SK-N-SH treated with all-trans-retinoic acid at 6 μM for 48 hours (cell line): ENCODE measurements at regions not wholly inside any gene's neighbourhood (a gene's known extent, or its start where the extent isn't known, plus 50 kb on each side); places are given as distances from the start of the nearest gene placed in this dataset.

Source experiments
- ATAC-seq: fragments of 200-7000 bp; cut with Tn5 transposase; 3 replicates; pipeline ENCODE4 v1.9.1; 2020; ENCODE audit warnings: mild to moderate bottlenecking, moderate library complexity
- ARNTL ChIP-seq: fragments of 450-650 bp; formaldehyde crosslinking; IDR thresholded peaks from 2 replicates; pipeline ENCODE4 v1.5.0; 2020; ENCODE audit warnings: low read depth, mild to moderate bottlenecking, moderate library complexity, borderline replicate concordance
- BACH2 ChIP-seq: fragments of 250-450 bp; sonication (Bioruptor Pico); IDR thresholded peaks from 2 replicates; pipeline ENCODE4 v1.9.0; 2021; ENCODE audit warnings: mild to moderate bottlenecking, borderline replicate concordance
- CSDC2 ChIP-seq: fragments of 250-450 bp; sonication (Bioruptor Pico); IDR thresholded peaks from 2 replicates; pipeline ENCODE4 v1.5.0; 2020; ENCODE audit warnings: mild to moderate bottlenecking, moderate library complexity
- ESRRG ChIP-seq: fragments of 250-450 bp; sonication (Bioruptor Pico); IDR thresholded peaks from 2 replicates; pipeline ENCODE4 v1.6.1; 2021; ENCODE audit warnings: mild to moderate bottlenecking
- GLIS3 ChIP-seq: fragments of 250-450 bp; sonication (Bioruptor Pico); IDR thresholded peaks from 2 replicates; pipeline ENCODE4 v1.5.0; 2020; ENCODE audit warnings: mild to moderate bottlenecking, moderate library complexity
- ISL1 ChIP-seq: fragments of 250-450 bp; sonication (Bioruptor Pico); IDR thresholded peaks from 2 replicates; pipeline ENCODE4 v2.1.2; 2022; ENCODE audit warnings: mild to moderate bottlenecking, moderate library complexity
- OSR1 ChIP-seq: fragments of 250-450 bp; sonication (Bioruptor Pico); IDR thresholded peaks from 2 replicates; pipeline ENCODE4 v1.8.0; 2022; ENCODE audit warnings: moderate library complexity, mild to moderate bottlenecking, inconsistent platforms
- PPARA ChIP-seq: fragments of 250-450 bp; sonication (Bioruptor Pico); IDR thresholded peaks from 2 replicates; pipeline ENCODE4 v1.5.0; 2020; ENCODE audit warnings: mild to moderate bottlenecking, borderline replicate concordance
- RARB ChIP-seq: fragments of 250-450 bp; sonication (Bioruptor Pico); IDR thresholded peaks from 2 replicates; pipeline ENCODE4 v1.8.0; 2021; ENCODE audit warnings: mild to moderate bottlenecking, moderate library complexity
- SNAI2 ChIP-seq: fragments of 250-450 bp; sonication (Bioruptor Pico); IDR thresholded peaks from 2 replicates; pipeline ENCODE4 v1.5.0; 2020; ENCODE audit warnings: mild to moderate bottlenecking, moderate library complexity
- TCF4 ChIP-seq: fragments of 250-450 bp; sonication (Bioruptor Pico); IDR thresholded peaks from 2 replicates; pipeline ENCODE4 v1.8.0; 2021; ENCODE audit warnings: mild to moderate bottlenecking, moderate library complexity, borderline replicate concordance
- TOX ChIP-seq: fragments of 250-450 bp; sonication (Bioruptor Pico); IDR thresholded peaks from 2 replicates; pipeline ENCODE4 v1.8.0; 2021; ENCODE audit warnings: mild to moderate bottlenecking, moderate library complexity, borderline replicate concordance
- ZC3H10 ChIP-seq: fragments of 250-450 bp; sonication (Bioruptor Pico); IDR thresholded peaks from 2 replicates; pipeline ENCODE4 v1.5.1; 2021; ENCODE audit warnings: mild to moderate bottlenecking, moderate library complexity
- ZFP30 ChIP-seq: fragments of 450-650 bp; formaldehyde crosslinking; IDR thresholded peaks from 2 replicates; pipeline ENCODE4 v1.5.0; 2022; ENCODE audit warnings: mild to moderate bottlenecking, moderate library complexity
- ZNF565 ChIP-seq: fragments of 450-650 bp; formaldehyde crosslinking; conservative IDR thresholded peaks from 2 replicates; pipeline ENCODE4 v1.5.0; 2020; ENCODE audit warnings: low read depth, mild to moderate bottlenecking, moderate library complexity
- ZNF70 ChIP-seq: fragments of 450-650 bp; formaldehyde crosslinking; IDR thresholded peaks from 2 replicates; pipeline ENCODE4 v1.5.0; 2020; ENCODE audit warnings: mild to moderate bottlenecking, moderate library complexity
- ZNF8 ChIP-seq: fragments of 450-650 bp; formaldehyde crosslinking; IDR thresholded peaks from 2 replicates; pipeline ENCODE4 v1.5.0; 2020; ENCODE audit warnings: mild to moderate bottlenecking, moderate library complexity
- TF ChIP-seq, protein P1 (sequence below): fragments of 250-450 bp; sonication (Bioruptor Pico); IDR thresholded peaks from 2 replicates; pipeline ENCODE4 v1.5.1; 2020; ENCODE audit warnings: low read depth, mild to moderate bottlenecking, moderate library complexity
- TF ChIP-seq, protein P2 (sequence below): fragments of 250-450 bp; sonication (Bioruptor Pico); IDR thresholded peaks from 2 replicates; pipeline ENCODE4 v1.5.0; 2020; ENCODE audit warnings: mild to moderate bottlenecking, moderate library complexity
- TF ChIP-seq, protein P3 (sequence below): fragments of 250-450 bp; sonication (Bioruptor Pico); IDR thresholded peaks from 2 replicates; pipeline ENCODE4 v1.8.0; 2020; ENCODE audit warnings: mild to moderate bottlenecking, moderate library complexity, borderline replicate concordance
- TF ChIP-seq, protein P4 (sequence below): fragments of 250-450 bp; sonication (Bioruptor Pico); IDR thresholded peaks from 2 replicates; pipeline ENCODE4 v1.8.0; 2021; ENCODE audit warnings: low read depth, mild to moderate bottlenecking, moderate library complexity, borderline replicate concordance

GRCh38 chr6:16922282-16922681, 161.0 kb upstream of the ATXN1 start:
- no peak for ATAC-seq
- TF ChIP-seq ZC3H10 (CRISPR knock-in tag) (no peak), GLIS3 (CRISPR knock-in tag) (no peak)

DNA sequence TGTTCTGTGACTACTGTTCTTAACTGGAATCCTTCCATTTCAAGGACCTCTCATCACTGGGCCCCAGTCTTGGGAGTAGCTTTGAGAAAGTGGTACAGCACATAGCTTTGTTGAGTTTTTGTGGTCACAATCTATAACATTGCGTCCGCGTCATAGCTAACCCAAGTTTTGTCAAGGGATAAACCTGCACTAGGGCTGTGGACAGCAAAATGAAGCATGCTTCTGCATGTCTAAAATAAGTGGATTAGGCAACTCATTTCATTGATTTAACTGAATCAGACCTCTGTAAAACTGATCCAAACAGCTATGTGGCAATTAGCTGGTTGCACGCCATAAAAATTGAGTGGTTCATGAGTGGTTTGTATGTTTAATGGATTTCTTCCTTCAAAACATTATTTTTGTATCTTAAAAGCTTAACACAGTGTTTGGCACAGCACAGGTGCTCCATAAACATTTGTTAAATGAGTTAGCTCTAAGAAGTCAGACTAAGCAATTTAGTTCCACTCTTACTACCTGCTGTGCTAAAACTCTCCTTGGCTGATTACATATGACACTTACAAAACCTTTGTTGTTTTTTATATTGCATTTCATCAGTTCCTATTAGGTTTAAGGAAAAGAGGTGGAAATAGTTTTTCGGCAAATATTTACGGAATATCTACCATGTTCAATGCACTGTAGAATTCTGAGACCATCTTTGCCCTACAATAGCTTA, 160.3 kb upstream of the ATXN1 start:
- no peak for ATAC-seq
- TF ChIP-seq ZFP30 (CRISPR knock-in tag): no peak
- TF ChIP-seq BACH2 (CRISPR knock-in tag): no peak
- TF ChIP-seq ZNF565 (CRISPR knock-in tag): no peak
- no peak for TF ChIP-seq ISL1 (CRISPR knock-in tag)
- no peak for TF ChIP-seq TOX (CRISPR knock-in tag)
- TF ChIP-seq, protein P1, sequence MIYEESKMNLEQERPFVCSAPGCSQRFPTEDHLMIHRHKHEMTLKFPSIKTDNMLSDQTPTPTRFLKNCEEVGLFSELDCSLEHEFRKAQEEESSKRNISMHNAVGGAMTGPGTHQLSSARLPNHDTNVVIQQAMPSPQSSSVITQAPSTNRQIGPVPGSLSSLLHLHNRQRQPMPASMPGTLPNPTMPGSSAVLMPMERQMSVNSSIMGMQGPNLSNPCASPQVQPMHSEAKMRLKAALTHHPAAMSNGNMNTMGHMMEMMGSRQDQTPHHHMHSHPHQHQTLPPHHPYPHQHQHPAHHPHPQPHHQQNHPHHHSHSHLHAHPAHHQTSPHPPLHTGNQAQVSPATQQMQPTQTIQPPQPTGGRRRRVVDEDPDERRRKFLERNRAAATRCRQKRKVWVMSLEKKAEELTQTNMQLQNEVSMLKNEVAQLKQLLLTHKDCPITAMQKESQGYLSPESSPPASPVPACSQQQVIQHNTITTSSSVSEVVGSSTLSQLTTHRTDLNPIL (CRISPR knock-in tag): no peak
- TF ChIP-seq ZC3H10 (CRISPR knock-in tag): no peak
- TF ChIP-seq TCF4 (CRISPR knock-in tag): no peak
- TF ChIP-seq, protein P2, sequence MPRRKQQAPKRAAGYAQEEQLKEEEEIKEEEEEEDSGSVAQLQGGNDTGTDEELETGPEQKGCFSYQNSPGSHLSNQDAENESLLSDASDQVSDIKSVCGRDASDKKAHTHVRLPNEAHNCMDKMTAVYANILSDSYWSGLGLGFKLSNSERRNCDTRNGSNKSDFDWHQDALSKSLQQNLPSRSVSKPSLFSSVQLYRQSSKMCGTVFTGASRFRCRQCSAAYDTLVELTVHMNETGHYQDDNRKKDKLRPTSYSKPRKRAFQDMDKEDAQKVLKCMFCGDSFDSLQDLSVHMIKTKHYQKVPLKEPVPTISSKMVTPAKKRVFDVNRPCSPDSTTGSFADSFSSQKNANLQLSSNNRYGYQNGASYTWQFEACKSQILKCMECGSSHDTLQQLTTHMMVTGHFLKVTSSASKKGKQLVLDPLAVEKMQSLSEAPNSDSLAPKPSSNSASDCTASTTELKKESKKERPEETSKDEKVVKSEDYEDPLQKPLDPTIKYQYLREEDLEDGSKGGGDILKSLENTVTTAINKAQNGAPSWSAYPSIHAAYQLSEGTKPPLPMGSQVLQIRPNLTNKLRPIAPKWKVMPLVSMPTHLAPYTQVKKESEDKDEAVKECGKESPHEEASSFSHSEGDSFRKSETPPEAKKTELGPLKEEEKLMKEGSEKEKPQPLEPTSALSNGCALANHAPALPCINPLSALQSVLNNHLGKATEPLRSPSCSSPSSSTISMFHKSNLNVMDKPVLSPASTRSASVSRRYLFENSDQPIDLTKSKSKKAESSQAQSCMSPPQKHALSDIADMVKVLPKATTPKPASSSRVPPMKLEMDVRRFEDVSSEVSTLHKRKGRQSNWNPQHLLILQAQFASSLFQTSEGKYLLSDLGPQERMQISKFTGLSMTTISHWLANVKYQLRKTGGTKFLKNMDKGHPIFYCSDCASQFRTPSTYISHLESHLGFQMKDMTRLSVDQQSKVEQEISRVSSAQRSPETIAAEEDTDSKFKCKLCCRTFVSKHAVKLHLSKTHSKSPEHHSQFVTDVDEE: no peak
- no peak for TF ChIP-seq ZNF70 (CRISPR knock-in tag)
- TF ChIP-seq PPARA (CRISPR knock-in tag): no peak
- no peak for TF ChIP-seq SNAI2
- no peak for TF ChIP-seq ESRRG (CRISPR knock-in tag)
- TF ChIP-seq, protein P3, sequence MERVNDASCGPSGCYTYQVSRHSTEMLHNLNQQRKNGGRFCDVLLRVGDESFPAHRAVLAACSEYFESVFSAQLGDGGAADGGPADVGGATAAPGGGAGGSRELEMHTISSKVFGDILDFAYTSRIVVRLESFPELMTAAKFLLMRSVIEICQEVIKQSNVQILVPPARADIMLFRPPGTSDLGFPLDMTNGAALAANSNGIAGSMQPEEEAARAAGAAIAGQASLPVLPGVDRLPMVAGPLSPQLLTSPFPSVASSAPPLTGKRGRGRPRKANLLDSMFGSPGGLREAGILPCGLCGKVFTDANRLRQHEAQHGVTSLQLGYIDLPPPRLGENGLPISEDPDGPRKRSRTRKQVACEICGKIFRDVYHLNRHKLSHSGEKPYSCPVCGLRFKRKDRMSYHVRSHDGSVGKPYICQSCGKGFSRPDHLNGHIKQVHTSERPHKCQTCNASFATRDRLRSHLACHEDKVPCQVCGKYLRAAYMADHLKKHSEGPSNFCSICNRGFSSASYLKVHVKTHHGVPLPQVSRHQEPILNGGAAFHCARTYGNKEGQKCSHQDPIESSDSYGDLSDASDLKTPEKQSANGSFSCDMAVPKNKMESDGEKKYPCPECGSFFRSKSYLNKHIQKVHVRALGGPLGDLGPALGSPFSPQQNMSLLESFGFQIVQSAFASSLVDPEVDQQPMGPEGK (CRISPR knock-in tag): no peak
- no peak for TF ChIP-seq OSR1
- no peak for TF ChIP-seq CSDC2
- TF ChIP-seq RARB: no peak
- no peak for TF ChIP-seq ZNF8 (CRISPR knock-in tag)
- TF ChIP-seq GLIS3 (CRISPR knock-in tag): no peak

GRCh38 chr6:16918586-16918985, 157.3 kb upstream of the ATXN1 start:
- no peak for ATAC-seq
- TF ChIP-seq ESRRG (CRISPR knock-in tag) (no peak), SNAI2 (no peak), CSDC2 (no peak), ARNTL (CRISPR knock-in tag) (no peak), ISL1 (CRISPR knock-in tag) (no peak), ZNF8 (CRISPR knock-in tag) (no peak), OSR1 (no peak), ZFP30 (CRISPR knock-in tag) (no peak), TCF4 (CRISPR knock-in tag) (no peak), RARB (no peak), TOX (CRISPR knock-in tag) (no peak)
- TF ChIP-seq, protein P1 (CRISPR knock-in tag): no peak
- TF ChIP-seq, protein P4, sequence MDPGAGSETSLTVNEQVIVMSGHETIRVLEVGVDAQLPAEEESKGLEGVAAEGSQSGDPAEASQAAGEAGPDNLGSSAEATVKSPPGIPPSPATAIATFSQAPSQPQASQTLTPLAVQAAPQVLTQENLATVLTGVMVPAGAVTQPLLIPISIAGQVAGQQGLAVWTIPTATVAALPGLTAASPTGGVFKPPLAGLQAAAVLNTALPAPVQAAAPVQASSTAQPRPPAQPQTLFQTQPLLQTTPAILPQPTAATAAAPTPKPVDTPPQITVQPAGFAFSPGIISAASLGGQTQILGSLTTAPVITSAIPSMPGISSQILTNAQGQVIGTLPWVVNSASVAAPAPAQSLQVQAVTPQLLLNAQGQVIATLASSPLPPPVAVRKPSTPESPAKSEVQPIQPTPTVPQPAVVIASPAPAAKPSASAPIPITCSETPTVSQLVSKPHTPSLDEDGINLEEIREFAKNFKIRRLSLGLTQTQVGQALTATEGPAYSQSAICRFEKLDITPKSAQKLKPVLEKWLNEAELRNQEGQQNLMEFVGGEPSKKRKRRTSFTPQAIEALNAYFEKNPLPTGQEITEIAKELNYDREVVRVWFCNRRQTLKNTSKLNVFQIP (CRISPR knock-in tag): no peak
- TF ChIP-seq, protein P2: no peak
- TF ChIP-seq, protein P3 (CRISPR knock-in tag): no peak
